ENCODE measurements at regions not wholly inside any gene's neighbourhood (a gene's known extent, or its start where the extent isn't known, plus 50 kb on each side); places are given as distances from the start of the nearest gene placed in this dataset.

DNA sequence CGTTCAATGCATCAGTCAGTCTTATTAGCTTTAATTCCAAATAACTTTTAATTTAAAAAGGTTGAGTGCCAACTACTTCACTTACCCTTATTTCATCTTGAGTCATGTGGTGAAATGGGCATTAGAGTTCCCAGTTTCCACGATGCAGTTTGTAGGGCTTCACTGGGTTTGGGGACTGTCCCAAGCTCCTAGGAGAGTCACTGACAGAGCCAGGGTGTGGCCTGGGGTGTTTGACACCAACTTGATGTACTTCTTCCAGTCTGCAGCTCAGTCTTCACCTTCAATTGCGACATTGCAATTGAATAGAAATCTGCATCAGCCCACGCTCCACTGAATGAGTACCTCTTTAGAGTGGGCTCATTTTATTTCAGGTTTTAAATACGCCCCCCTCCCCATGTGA lies 165.3 kb downstream of the ARL4C start:
- no peaks in the 10 kb centered on the region for H3K27me3 ChIP-seq (ENCODE audit: low read depth)
- intact Hi-C loops (cut with micrococcal nuclease) = no loop called here
- no peak overlapping the region for H3K4me3 ChIP-seq
- no peaks in the 10 kb centered on the region for H3K9me3 ChIP-seq (replicated peaks)
- H3K36me3 ChIP-seq = no peaks in the 10 kb centered on the region
- H3K4me1 ChIP-seq = peaks cover 16% of the 10 kb centered on the region
- H3K27ac ChIP-seq (replicated peaks) = no peak overlapping the region
- no peak for DNase-seq
- TF ChIP-seq CTCF (IDR thresholded peaks at IDR 0.05; ENCODE audit: borderline replicate concordance) = no peak

- no peak for TF ChIP-seq CTCF (IDR thresholded peaks at IDR 0.05; ENCODE audit: borderline replicate concordance)
- Histone ChIP-seq H3K27ac (replicated peaks) (no peak overlapping the region), H3K27me3 (ENCODE audit: low read depth) (no peaks in the 10 kb centered on the region), H3K36me3 (no peaks in the 10 kb centered on the region), H3K4me3 (no peak overlapping the region), H3K9me3 (replicated peaks) (no peaks in the 10 kb centered on the region), H3K4me1 (peaks cover 9% of the 10 kb centered on the region)
- intact Hi-C loops (cut with micrococcal nuclease) = no loop called here
- DNase-seq = no peak
These were observed 166.0 kb downstream of the ARL4C start for GRCh38 chr2:234330902-234331301.

DNA sequence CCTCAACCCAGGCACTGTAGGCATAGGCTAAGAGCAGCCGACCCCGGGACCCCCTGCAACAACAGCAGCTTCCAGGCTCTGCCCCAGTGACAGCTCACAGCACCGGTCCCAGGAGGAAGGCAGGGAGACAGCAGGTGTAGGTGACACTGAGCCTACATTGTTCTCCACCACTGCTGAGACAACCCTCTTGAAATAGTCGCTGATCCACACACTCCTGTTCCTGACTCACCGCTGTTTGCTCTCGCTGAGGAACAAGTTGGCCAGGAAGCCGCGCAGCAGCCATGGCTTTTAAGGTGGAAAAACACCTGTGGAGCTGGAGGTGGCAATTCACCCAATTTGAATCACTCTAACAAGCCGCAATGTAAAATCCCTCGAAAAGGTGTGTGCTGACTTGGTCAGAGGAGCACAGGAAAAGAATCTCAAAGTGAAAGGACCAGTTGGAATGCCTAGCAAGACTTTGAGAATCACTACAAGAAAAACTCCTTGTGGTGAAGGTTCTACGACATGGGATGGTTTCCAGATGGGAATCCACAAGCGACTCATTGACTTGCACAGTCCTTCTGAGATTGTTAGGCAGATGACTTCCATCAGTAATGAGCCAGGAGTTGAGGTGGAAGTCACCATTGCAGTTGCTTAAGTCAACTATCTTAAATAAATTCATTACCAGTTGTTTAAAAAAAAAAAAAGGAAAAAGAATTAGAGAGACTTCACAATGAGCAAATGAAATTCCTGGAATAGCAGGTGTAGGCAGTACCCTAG lies 167.5 kb downstream of the ARL4C start:
- H3K27ac ChIP-seq (replicated peaks) = no peak overlapping the region
- H3K36me3 ChIP-seq = no peaks in the 10 kb centered on the region
- H3K9me3 ChIP-seq (replicated peaks) = no peaks in the 10 kb centered on the region
- intact Hi-C loops (cut with micrococcal nuclease) = no loop called here
- H3K4me1 ChIP-seq = no peaks in the 10 kb centered on the region
- H3K4me3 ChIP-seq = no peak overlapping the region
- TF ChIP-seq CTCF (IDR thresholded peaks at IDR 0.05; ENCODE audit: borderline replicate concordance) = no peak
- H3K27me3 ChIP-seq (ENCODE audit: low read depth) = peaks cover 3% of the 10 kb centered on the region
- no peak for DNase-seq

DNA sequence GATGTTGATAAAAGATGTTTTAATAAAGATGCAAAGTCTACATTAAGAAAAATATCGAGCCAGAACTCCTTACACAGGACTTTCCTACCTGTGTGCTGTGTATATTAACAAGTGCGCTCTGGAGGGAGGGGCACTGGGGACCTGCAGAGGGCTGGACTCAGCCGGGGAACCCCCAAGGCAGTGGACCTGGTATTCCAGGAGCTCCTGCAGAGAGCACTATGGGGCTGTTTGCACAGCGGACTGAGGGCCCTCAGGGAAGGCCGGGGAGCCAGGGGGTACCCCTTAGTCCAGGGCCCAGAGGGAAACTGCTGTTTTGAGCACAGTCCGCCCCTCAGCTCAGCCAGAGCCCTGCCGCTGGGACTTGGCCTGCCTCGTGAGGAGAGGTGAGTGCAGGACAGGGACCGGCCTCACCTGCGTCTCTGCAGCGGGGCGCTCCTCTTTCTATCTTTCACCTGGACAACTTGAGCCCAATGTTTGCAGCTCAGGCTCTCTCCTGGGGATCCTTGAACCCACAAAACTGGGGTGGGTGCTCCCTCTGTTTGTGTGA lies 168.4 kb downstream of the ARL4C start:
- Histone ChIP-seq H3K9me3 (replicated peaks) (no peaks in the 10 kb centered on the region), H3K27ac (replicated peaks) (no peak overlapping the region), H3K4me1 (no peaks in the 10 kb centered on the region), H3K27me3 (ENCODE audit: low read depth) (peaks cover 7% of the 10 kb centered on the region), H3K36me3 (no peaks in the 10 kb centered on the region), H3K4me3 (no peak overlapping the region)
- no peak for TF ChIP-seq CTCF (IDR thresholded peaks at IDR 0.05; ENCODE audit: borderline replicate concordance)
- intact Hi-C loops (cut with micrococcal nuclease) = no loop called here
- no peak for DNase-seq

DNA sequence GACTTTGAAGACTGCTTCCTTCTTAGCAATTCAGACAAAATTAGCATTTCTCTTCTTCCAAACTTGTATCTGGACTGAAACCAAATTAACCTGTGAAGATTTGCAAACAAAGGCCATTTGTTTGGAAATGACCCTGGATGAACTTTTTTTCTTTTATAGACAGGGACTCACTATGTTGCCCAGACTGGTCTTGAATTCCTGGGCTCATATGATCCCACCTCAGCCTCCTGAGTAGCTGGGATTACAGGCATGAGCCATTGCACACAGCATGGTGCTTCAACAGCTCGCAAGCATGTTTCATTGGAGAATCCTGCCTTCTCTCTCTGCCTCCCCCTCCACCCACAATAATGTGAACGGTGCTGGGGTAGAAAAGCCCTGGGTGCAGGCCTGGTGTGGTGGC lies 170.2 kb downstream of the ARL4C start:
- no peak for TF ChIP-seq CTCF (IDR thresholded peaks at IDR 0.05; ENCODE audit: borderline replicate concordance)
- no peak overlapping the region for H3K4me3 ChIP-seq
- no peaks in the 10 kb centered on the region for H3K9me3 ChIP-seq (replicated peaks)
- no peak overlapping the region for H3K27ac ChIP-seq (replicated peaks)
- DNase-seq = no peak
- H3K4me1 ChIP-seq = no peaks in the 10 kb centered on the region
- peaks cover 13% of the 10 kb centered on the region for H3K27me3 ChIP-seq (ENCODE audit: low read depth)
- no peaks in the 10 kb centered on the region for H3K36me3 ChIP-seq
- intact Hi-C loops (cut with micrococcal nuclease) = no loop called here
